ENCODE measurements at regions not wholly inside any gene's neighbourhood (a gene's known extent, or its start where the extent isn't known, plus 50 kb on each side); places are given as distances from the start of the nearest gene placed in this dataset.

- no peak overlapping the region for H3K27ac ChIP-seq
- DNase-seq (ENCODE audit: low spot score): no peak
- no peak for TF ChIP-seq CTCF (IDR thresholded peaks at IDR 0.05)
- H3K4me3 ChIP-seq: no peak overlapping the region
Measured at GRCh38 chr17:56038131-56038530, 115.1 kb upstream of the ANKFN1 start.

GRCh38 chr17:56045872-56046271 lies 107.4 kb upstream of the ANKFN1 start:
- no peak overlapping the region for H3K27ac ChIP-seq
- DNase-seq (ENCODE audit: low spot score): no peak
- no peak for TF ChIP-seq CTCF (IDR thresholded peaks at IDR 0.05)
- H3K4me3 ChIP-seq: no peak overlapping the region

GRCh38 chr17:56047331-56047730 lies 105.9 kb upstream of the ANKFN1 start:
- TF ChIP-seq CTCF (IDR thresholded peaks at IDR 0.05): no peak
- Histone ChIP-seq H3K27ac (no peak overlapping the region), H3K4me3 (no peak overlapping the region)
- DNase-seq (ENCODE audit: low spot score): no peak

GRCh38 chr17:56057869-56058268 lies 95.4 kb upstream of the ANKFN1 start:
- Histone ChIP-seq H3K27ac (no peak overlapping the region), H3K4me3 (no peak overlapping the region)
- TF ChIP-seq CTCF (IDR thresholded peaks at IDR 0.05): no peak
- no peak for DNase-seq (ENCODE audit: low spot score)

- DNase-seq (ENCODE audit: low spot score): no peak
- no peak for TF ChIP-seq CTCF (IDR thresholded peaks at IDR 0.05)
- H3K4me3 ChIP-seq: no peak overlapping the region
- H3K27ac ChIP-seq: no peak overlapping the region
Measured at GRCh38 chr17:56064506-56064905, 88.8 kb upstream of the ANKFN1 start.

- no peak for TF ChIP-seq CTCF (IDR thresholded peaks at IDR 0.05)
- H3K27ac ChIP-seq: no peak overlapping the region
- DNase-seq (ENCODE audit: low spot score): no peak
- H3K4me3 ChIP-seq: no peak overlapping the region
Measured at GRCh38 chr17:56074361-56074890, 78.8 kb upstream of the ANKFN1 start.

- H3K27ac ChIP-seq: no peak overlapping the region
- H3K4me3 ChIP-seq: no peak overlapping the region
- DNase-seq (ENCODE audit: low spot score): no peak
- TF ChIP-seq CTCF (IDR thresholded peaks at IDR 0.05): no peak
Measured at GRCh38 chr17:56076980-56077379, 76.3 kb upstream of the ANKFN1 start.

All from coronary artery (tissue), 2 donors.